ENCODE measurements at regions not wholly inside any gene's neighbourhood (a gene's known extent, or its start where the extent isn't known, plus 50 kb on each side); places are given as distances from the start of the nearest gene placed in this dataset.
A peak's percentile ranks its signal among the peaks of the same experiment; 100 is the strongest.
"Not testable (repeated sequence)": the region's sequence is repeated elsewhere in the genome, so short reads cannot be mapped to it uniquely, and the experiment has no call there.

DNA sequence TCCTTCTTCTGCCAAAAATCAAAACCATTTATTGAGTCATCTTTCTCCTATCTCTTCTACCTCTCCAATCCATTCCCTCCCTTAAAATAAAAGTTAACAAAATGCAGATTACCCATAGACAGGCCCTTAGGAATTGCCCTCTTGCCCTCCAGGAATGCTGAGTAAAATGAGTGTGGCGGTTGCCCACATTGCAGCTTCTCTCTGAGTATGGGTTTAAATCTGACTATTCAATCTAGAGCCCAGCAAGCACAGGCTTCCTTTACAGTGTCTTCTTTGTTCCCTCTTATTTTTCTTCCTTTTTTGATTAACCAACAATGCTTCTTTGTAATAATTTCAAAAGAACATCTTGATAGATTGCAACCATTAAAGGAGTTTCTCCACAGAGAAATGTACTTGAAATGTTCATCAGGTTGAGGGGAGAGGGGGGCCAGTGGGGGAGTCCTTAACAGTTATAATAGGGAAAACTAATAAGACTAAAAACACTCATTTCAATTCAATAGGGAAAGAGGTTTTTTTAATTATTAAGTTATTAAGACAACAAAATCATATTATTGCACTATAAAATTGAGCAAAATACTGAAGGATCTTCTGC is 135.3 kb upstream of the LMCD1 start:
- DNase-seq: no peak

DNA sequence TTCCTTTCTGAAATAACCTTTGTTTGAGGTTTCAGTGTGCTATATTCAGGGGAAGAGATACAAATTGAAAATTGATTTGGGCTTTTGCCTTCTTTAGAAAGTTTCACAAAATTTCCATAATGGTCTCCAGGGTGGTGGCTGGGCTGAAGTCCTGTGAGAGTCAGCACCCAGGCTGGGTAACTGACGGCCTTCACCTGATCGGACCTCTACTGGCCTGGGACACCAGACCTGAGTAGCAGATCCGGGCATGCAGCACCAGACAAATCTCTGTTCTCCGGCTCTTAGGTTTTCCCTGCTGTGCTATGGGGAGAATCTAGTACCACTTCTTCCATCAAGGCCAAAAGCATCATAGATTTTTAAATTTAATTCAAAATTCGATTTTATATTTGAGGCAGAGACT is 133.0 kb upstream of the LMCD1 start:
- no peak for DNase-seq

DNA sequence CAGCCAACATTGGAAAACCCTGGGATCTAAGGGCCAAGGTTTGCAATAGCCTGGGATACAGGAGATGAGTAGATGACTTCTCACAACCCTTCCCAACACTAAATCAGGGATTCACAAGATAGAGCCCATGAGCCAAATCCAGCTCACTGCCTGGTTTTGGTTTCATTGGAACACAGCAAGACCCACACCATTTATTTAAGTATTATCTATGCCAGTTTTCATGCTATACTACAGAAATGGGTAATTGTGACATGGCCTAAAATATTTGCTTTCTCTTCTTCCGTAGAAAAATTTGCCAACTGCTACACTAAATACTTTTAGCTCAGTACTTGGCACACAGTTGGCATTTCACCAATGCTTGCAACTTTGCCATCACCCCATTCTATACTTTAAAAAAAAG is 132.0 kb upstream of the LMCD1 start:
- DNase-seq: no peak

DNA sequence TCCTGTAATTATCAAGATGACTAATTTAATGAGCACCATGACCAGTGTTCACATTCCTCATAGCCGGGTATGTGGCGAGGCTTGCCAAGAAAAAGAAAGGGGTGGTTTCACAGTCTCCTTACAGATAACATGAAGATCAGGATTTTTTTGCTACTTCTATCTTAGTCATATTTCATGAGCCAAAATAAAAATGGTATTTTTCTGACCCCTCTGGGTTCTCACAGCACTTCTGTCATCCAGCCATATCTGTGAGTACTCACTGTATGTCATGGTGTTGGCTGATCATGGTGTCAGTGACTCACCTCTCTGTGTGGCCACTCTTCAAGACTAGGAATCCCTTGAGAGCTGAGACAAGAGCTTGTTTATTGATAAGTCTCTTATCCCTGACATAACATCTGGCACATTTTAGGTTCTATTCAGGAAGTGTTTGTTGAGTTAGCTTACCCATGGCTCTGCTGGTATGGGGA is 130.5 kb upstream of the LMCD1 start:
- peak; percentile 8 for DNase-seq

DNA sequence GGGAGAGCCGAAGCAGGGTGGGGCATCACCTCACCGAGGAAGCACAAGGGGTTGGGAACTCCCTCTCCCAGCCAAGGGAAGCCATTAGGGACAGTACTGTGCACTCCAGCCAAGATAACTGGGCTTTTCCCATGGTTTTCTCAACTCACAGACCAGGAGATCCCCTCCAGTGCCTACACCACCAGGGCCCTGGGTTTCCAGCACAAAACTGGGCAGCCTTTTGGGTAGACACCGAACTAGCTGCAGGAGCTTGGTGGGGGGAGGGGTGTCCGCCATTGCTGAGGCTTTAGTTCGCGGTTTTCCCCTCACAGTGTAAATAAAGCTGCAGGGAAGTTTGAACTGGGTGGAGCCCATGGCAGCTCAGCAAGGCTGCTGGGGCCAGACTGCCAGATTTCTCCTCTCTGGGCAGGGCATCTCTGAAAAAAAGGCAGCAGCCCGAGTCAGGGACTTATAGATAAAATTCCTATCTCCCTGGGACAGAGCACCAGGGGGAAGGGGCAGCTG is 129.6 kb upstream of the LMCD1 start:
- DNase-seq: no peak

DNA sequence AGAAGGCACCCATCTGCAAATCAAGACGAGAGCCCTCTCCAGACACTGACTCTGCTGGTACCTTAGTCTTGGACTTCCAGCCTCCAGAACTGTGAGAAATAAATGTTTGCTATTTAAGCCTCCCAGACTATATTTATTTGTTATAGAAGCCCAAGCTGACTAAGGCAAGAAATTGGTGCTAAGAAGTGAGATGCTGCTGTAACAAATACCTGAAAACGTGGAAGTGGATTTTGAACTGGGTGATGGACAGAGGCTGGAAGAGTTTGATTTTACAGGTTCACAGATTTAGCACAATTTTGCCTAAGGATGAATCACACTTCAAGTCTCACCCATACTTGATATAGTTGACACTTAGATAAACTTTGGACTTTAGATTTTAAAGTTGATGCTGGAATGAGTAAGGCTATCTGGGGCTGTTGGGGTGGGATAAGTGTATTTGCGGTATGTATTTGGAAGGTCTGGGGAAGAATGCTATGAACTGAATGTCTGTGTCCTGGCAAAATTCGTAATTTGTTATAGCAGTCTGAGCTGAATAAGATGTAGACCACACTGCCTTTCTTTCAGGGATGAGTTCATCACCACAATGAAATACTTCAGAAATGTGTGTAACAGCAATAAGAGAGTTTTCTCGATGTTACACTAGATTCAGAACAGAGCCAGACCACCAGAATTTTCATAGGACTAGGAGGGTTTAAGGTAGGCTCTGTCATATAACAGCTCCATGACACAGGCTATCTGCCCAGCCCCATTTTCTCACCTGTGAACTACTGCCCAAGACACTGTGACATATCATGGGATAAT is 120.5 kb upstream of the LMCD1 start:
- DNase-seq: no peak

DNA sequence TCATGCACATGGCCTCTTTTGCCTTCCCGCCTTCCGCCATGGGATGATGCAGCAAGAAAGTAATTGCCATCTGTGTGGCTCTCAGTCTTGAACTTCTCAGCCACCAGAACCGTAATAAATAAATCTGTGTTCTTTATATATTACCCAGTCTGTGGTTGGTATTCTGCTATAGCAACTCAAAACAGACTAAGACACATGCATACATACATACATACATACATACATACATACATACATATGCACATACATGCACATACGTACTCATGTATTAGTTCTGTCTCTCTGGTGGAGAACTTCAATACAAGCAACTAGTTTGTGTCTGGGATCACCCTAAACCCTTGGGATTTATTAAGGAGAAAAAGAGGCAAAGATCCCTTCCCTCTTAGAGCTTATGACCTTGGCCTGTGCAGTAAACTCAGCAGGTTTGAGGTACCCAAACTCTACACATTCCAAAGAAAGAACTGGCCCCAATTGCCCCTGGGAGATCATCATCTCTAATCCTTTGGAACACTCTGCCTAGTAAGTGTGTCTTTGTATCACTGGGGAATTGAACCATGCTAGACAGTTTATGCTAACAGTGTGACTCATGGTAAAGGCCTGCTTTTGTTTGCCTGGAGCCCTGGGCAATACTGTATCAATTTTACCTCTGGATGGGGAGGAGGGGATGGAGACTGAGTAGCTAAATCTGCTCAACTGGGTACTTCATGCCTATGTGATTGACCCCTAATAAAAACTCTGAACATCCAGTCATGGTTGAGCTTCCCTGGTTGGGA is 115.6 kb upstream of the LMCD1 start:
- DNase-seq: no peak

DNA sequence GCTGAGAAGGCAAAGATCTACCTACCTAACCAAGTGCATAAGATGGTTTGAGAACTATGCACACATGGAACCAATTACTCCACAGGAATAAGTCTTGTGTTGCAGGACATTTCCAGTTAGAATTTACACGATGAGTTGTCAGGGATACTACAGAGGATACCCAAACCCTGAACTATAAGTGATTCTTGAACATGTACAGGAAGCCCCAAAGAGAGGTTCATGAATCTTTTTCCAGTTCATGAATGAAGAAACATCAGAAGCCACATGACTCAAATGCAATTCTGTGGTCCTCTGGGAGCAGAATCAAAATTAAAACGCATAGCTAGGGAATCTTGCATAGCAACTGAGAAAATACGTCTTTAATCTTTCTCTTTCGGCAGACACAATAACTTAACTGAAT is 114.1 kb upstream of the LMCD1 start:
- DNase-seq: no peak

DNA sequence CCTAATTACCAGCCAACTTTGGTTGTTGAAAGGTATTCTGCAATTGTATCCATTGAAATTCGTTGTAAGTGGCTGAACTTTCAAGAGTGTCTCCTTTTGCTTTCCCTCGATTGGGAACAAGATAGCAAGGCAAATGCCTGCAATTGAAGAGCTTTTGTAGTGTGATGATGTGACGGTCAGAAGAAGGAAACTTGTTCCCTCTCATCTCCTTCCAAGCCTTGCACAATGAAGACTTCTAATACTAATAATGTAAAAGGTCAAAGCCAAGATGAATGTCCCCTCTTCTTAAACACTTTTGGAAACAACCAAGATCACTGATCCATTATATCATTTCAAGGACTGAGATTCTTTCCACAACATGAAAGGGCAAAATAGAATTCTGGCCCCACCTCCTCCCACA is 101.9 kb upstream of the LMCD1 start:
- no peak for DNase-seq

DNA sequence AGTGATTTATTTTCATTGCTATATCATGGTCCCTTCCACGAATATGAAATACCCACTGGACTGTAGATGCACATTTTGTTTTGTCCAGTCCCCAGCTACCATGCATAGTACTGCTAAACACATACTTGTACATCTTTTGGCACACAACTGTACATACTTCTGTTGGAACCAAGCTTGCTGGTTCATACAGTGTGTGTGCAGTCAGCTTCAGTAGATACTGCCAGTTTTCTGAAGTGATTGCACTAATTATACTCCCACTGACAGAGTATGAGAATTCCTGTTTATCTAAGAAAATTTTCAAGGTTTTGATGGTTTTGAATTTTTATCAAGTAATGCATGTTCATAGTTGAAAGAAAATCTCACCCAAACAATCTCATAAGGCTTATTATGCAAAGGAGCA is 100.7 kb upstream of the LMCD1 start:
- no peak for DNase-seq

DNA sequence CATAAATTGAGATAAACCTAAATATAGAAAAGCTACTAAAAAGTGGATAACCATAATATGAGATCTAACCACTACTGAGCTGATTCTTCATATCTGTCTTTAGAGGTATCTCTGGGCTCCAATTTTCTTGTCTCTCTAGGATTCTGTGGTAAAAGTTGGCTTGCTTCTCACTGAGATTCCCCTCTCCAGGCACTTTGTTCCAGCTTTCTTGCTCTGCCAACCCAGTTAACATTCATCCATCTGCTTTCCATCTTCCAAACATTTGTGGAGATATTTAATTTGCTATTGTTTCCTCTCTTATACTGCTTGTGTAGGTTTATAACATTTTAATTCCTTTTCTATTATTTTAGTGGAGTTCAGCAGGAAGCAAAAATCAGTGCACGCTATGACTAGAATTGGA is 97.6 kb upstream of the LMCD1 start:
- DNase-seq: no peak

DNA sequence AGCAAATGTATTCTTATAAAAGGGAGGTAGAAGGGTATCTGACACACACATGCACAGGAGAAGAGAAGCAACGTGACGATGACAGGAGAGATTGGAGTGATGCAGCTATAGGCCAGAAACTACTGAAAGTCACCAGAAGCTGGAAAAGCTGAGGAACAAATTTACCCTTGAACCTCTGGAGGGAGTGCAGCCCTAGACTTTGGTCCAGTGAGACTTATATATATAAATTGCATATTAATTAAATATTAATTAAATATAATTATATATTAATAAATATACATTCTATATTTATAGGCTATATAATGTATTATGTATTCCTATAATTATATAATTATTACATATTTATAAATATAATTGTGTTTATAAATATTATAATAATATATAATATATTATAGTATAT is 96.5 kb upstream of the LMCD1 start:
- DNase-seq: no peak

DNA sequence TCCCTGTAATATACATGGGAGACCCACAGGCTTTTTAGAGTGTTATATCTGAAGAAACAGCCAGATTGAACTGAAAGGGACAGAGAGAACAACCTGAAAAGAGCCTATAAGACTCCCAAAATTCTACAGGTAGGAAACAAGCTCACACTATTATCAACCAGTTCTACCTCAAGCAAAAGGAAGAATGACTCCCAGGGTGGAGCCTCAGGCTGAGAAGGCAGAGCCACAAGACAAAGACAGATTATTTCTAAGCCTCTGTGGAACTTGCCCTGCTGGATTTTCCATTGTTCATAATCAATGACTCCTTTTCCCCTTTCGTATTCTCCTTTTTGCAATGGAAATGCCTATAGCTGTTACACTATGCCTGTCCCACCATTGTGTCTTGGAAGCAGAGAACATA is 95.1 kb upstream of the LMCD1 start:
- no peak for DNase-seq

DNA sequence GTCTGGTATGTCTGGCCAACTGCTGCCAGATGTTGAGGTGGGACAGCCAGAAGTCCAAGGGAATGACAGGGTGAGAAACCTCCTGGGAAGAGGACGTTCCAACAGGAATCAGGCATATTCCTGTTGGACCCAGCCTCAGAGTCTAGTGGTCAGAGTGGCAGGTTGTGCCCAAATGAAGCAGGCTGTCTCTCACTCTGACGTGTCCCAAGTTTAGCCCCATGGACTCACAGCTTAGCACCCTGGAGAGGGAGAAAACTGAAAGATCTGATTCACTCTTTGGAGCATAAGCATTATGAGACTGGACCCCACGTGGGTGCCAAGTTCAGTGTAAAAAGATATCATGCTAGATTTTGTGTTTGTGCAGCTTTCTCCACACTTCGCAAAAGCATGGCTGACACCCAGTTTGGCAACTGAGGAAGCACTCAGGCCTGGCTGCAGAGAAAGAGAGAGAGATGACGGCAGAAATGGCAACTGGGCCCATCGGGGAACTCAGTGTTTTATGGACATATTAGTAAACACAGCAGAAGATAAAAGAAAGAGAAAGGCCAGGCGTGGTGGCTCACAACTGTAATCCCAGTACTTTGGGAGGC is 88.2 kb upstream of the LMCD1 start:
- DNase-seq: no peak

DNA sequence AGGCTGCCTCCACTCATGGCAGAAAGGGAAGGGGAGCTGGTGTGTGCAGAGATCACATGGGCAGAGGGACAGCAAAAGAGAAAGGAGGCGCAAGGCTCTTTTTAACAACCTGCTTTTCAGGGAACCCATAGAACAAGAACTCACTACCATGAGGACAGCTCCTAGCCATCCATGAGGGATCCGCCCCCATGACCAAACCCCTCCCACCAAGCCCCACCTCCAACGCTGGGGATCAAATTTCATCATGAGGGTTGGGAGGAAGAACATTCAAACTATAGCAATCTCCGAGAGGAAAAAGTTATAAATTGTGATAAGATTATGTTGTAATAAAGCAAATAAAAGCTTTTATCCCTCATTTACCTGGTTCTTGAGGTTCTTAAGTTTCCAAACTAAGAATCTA is 84.7 kb upstream of the LMCD1 start:
- DNase-seq: no peak

DNA sequence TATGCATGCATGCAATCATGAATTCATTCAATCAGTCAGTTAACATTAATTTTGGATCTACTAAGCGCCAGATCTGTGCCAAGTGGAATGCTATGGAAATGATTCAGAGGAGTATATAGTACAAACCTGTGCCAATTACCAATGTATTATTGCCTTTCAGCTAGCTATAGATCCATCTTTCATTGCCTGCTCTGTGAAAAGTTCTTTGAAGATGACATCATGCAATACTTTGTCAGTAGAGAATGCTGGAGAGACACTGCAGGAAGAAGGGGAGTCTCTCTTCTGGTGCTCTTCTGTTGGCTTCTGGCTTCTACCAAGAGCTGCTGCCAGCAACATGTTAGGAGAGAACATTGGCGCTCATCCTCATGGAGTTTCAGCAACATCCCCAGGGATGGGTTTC is 81.0 kb upstream of the LMCD1 start:
- no peak for DNase-seq

DNA sequence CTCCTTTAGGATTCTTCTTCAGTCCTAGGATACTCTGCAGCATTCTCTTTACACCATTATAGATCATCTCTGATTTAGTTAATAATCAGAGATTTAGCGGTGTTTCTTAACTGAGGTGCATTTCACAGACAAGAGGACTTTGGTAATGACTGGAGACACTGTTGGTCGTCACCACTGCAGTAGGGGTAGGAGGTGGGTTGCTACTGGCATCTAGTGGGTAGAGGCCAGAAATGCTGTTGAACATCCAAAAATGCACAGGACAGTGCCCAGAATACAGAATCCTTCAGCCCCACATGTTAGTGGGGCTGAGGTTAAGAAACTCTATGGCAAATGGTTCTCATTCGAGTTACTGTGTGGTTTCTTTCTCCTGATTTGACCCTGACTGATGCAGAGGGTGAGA is 80.4 kb upstream of the LMCD1 start:
- no peak for DNase-seq

DNA sequence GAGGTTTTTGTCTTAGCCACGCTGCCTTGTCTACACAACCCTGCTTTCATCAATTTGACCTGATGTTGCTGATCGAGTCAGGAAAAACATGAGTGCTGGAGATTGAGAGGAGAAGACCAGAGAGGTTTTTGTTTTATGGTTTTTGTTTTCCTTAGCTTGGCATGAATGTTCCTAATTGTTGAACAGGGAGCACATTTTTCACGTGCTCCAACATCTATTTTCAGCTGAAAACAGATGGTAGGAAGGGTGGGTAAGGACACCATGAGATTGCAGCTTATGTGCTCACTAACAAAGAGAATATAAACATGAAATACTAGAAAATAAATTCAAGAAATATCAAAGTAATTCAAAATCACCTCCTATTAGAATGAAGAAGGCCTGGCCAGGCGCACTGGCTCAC is 79.9 kb upstream of the LMCD1 start:
- no peak for DNase-seq

DNA sequence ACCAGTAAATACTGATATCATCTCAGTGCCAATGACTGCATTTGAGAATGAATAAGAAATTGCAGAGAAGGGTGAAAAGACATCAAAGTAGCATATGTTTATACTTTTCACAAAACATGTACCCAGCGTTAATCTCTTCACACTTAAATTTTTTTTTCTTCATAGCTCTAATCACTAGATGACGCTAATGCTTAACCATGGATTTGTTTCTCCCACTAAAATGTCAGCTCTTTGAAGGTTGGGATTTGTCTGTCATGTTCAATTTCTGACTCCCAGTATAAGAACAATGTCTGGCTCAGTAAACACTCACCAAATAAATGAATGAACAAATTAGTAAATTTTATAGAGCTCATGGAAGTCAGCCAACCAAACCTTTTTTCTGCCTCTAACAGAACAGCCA is 78.3 kb upstream of the LMCD1 start:
- no peak for DNase-seq

DNA sequence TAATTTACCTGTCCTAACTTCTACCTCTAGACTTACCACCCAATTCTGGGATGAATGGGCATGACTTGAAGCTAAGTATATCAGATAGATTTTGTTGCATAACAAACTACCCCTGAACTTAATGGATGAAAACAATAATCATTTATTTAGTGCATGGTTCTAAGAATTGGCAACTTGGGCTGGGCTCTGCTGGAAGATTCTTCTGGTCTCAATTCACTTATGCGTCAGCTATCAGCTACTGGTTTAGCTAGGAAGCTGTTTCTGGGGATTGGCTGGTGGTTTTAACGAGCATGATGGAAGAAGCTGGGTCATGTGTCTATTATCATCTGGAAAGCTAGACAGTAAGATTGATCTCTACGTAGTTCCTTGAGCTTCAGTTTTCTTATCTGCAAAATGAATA is 77.3 kb upstream of the LMCD1 start:
- no peak for DNase-seq

DNA sequence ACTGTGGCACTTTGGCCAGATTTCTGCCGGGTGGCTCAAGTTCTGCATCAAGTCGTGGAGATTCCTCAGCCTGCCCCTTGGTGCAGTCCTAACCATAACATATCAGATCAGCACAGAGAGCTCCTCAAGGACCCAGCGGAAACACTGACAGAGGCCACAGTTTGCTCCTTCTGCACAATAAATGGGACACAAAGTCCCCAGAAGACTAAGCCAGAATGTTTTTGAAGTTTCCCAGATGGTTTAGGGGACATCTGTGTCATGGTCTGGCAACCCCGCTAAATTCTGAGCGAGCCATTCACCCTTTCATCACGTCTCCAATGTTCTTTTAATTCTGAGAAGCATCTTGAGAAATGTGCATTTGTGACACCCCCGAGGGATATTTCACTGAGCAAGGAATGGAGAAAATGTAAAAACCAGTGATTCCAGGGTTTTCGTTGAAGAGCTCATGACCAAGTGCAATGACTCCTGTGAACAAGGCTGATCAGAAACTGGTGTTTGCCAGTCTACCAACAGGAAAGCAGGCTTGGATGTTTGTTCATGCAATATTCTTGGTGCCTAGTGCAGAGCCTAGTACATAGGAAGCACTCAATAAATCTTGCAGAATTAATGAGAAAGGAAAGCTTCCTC is 64.8 kb upstream of the LMCD1 start:
- no peak for DNase-seq

DNA sequence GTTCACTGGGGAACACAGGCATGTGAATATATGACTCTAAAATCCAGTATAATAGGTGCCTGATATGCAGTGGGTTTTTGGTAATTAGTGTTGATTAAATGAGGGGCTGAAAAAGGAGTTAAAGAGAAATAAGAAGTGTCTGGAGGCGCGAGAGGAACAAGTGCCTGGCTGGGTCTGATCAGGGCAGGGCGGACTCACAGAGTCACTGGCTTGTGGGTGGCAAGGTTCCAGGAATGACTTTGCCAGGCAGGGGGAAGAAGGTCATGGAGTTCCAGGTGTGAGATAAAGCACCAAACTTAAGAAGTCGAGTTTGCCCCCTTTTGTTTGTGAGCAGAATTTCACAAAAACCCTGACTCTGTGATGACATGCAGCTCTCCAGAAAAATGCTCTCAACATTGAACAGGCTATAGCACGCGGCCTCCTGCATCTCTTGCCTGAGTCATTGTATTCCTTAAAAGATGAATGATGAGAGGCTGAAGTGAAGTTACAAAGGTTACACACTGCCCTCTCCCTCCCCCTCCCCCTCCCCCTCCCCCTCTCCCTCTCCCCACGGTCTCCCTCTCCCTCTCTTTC is 63.0 kb upstream of the LMCD1 start:
- DNase-seq: no peak

DNA sequence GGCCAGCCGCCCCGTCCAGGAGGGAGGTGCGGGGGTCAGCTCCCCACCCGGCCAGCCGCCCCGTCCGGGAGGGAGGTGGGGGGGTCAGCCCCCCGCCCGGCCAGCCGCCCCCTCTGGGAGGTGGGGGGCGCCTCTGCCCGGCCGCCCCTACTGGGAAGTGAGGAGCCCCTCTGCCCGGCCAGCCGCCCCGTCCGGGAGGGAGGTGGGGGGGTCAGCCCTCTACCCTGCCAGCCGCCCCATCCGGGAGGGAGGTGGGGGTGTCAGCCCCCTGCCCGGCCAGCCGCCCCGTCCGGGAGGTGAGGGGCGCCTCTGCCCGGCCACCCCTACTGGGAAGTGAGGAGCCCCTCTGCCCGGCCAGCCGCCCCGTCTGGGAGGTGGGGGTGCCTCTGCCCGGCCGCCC is 61.5 kb upstream of the LMCD1 start:
- not testable (repeated sequence) for DNase-seq

Measured in GOT3 (cell line).